ENCODE measurements at regions not wholly inside any gene's neighbourhood (a gene's known extent, or its start where the extent isn't known, plus 50 kb on each side); places are given as distances from the start of the nearest gene placed in this dataset.
"Not testable (repeated sequence)": the region's sequence is repeated elsewhere in the genome, so short reads cannot be mapped to it uniquely, and the experiment has no call there.

DNA sequence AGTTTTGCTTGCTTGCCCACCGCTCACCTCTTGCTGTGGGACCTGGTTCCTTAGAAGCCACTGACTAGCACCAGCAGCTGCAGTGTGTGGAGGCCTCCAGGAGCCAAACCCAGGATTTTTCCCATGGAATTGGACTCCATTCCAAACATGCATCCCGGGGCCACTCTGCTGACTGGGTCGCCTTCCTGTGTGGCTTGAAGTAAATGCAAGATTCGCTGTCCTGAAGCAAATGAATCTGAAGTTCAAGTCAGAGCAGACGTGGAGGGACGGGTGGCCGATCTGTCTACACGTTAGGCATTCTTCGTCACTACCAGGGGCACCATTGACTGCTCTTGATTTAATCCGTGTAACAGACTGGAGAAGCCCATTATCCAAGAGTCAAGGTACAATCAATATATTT is 109.0 kb downstream of the SHOX start:
- DNase-seq: peak in 1 of 3 donors; percentile 21
- TF ChIP-seq, protein P1, sequence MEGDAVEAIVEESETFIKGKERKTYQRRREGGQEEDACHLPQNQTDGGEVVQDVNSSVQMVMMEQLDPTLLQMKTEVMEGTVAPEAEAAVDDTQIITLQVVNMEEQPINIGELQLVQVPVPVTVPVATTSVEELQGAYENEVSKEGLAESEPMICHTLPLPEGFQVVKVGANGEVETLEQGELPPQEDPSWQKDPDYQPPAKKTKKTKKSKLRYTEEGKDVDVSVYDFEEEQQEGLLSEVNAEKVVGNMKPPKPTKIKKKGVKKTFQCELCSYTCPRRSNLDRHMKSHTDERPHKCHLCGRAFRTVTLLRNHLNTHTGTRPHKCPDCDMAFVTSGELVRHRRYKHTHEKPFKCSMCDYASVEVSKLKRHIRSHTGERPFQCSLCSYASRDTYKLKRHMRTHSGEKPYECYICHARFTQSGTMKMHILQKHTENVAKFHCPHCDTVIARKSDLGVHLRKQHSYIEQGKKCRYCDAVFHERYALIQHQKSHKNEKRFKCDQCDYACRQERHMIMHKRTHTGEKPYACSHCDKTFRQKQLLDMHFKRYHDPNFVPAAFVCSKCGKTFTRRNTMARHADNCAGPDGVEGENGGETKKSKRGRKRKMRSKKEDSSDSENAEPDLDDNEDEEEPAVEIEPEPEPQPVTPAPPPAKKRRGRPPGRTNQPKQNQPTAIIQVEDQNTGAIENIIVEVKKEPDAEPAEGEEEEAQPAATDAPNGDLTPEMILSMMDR (IDR thresholded peaks at IDR 0.05): no peak
- no peak for TF ChIP-seq POLR2A (IDR thresholded peaks at IDR 0.05)
- intact Hi-C loops (cut with DNase I): no loop called here
- no peaks in the 10 kb centered on the region for H3K36me3 ChIP-seq
- no peak overlapping the region for H3K27ac ChIP-seq
- ATAC-seq: no peak
- H3K4me1 ChIP-seq: no peaks in the 10 kb centered on the region
- no peaks in the 10 kb centered on the region for H3K27me3 ChIP-seq
- H3K4me3 ChIP-seq: no peak overlapping the region
- WGBS (ENCODE audit: insufficient coverage, low coverage, low lambda C conversion rate, missing lambda C conversion rate): 61% methylated on average over 9 of the region's 10 CpGs
- H3K9me3 ChIP-seq: no peaks in the 10 kb centered on the region

DNA sequence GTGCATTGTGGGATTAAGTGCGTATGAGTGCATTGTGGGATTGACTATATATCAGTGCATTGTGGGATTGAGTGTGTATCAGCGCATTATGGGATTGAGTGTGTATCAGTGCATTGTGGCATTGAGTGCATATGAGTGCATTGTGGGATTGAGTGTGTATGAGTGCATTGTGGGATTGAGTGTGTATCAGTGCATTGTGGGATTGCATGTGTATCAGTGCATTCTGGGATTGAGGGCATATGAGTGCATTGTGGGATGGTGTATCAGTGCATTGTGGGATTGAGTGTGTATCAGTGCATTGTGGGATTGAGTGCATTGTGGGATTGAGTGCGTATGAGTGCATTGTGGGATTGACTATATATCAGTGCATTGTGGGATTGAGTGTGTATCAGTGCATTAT is 106.4 kb downstream of the SHOX start:
- H3K9me3 ChIP-seq; ATAC-seq; DNase-seq; H3K4me3 ChIP-seq; H3K4me1 ChIP-seq; H3K36me3 ChIP-seq; intact Hi-C loops (cut with DNase I); H3K27me3 ChIP-seq; H3K27ac ChIP-seq: not testable (repeated sequence)
- WGBS (ENCODE audit: insufficient coverage, low coverage, low lambda C conversion rate, missing lambda C conversion rate): 90% methylated on average over 3 of the region's 3 CpGs

DNA sequence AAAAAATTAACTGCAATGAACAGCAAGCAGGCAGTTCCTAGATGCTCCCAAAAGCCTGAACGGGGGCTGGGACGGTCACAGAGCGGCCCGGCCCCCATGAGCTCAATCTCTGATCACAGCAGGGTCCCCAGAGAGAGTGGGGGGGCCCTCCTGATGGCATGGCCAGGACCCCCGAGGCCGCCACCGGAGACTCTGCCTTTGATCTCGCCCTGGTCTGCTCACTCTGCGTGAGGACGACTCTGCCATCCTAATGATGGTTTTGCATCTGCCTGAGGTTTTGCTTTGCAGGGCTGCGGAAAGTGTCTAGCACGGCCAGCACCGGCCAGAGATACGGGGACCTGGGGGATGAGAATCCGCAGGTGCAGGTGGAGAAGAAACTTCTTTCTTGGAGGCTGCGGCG is 103.8 kb downstream of the SHOX start:
- DNase-seq (peak in 1 of 3 donors; percentile 19), ATAC-seq (no peak)
- Histone ChIP-seq H3K4me3 (no peak overlapping the region), H3K36me3 (no peaks in the 10 kb centered on the region), H3K27ac (no peak overlapping the region), H3K4me1 (no peaks in the 10 kb centered on the region), H3K9me3 (no peaks in the 10 kb centered on the region), H3K27me3 (no peaks in the 10 kb centered on the region)
- 13% methylated on average over 3 of the region's 17 CpGs for WGBS (ENCODE audit: insufficient coverage, low coverage, low lambda C conversion rate, missing lambda C conversion rate)
- no peak for TF ChIP-seq POLR2A (IDR thresholded peaks at IDR 0.05)
- TF ChIP-seq, protein P1 (IDR thresholded peaks at IDR 0.05): no peak
- intact Hi-C loops (cut with DNase I): no loop called here

DNA sequence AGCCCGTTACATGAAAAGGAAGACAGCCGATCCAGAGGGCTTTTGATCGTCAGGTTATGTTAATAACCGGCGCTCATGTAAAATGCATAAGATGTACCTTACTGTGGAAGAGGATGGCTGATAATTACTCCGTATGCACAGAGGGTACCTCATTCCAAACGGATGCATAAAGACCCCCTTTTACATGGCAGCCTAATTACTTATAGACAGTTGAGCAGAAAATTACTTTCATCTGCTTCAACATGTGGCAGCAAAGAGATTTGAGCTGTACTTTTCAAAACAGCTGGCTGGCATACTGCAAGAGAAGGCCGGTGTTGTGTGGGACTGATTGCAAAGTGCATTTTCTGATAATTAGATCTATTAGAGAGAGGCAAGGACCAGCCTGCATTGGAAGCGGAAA is 103.4 kb downstream of the SHOX start:
- intact Hi-C loops (cut with DNase I): no loop called here
- H3K4me1 ChIP-seq: no peaks in the 10 kb centered on the region
- DNase-seq (no peak), ATAC-seq (no peak)
- H3K9me3 ChIP-seq: no peaks in the 10 kb centered on the region
- TF ChIP-seq, protein P1 (IDR thresholded peaks at IDR 0.05): no peak
- TF ChIP-seq POLR2A (IDR thresholded peaks at IDR 0.05): no peak
- no peak overlapping the region for H3K27ac ChIP-seq
- no peaks in the 10 kb centered on the region for H3K27me3 ChIP-seq
- no peak overlapping the region for H3K4me3 ChIP-seq
- 64% methylated on average over 9 of the region's 9 CpGs for WGBS (ENCODE audit: insufficient coverage, low coverage, low lambda C conversion rate, missing lambda C conversion rate)
- H3K36me3 ChIP-seq: no peaks in the 10 kb centered on the region

DNA sequence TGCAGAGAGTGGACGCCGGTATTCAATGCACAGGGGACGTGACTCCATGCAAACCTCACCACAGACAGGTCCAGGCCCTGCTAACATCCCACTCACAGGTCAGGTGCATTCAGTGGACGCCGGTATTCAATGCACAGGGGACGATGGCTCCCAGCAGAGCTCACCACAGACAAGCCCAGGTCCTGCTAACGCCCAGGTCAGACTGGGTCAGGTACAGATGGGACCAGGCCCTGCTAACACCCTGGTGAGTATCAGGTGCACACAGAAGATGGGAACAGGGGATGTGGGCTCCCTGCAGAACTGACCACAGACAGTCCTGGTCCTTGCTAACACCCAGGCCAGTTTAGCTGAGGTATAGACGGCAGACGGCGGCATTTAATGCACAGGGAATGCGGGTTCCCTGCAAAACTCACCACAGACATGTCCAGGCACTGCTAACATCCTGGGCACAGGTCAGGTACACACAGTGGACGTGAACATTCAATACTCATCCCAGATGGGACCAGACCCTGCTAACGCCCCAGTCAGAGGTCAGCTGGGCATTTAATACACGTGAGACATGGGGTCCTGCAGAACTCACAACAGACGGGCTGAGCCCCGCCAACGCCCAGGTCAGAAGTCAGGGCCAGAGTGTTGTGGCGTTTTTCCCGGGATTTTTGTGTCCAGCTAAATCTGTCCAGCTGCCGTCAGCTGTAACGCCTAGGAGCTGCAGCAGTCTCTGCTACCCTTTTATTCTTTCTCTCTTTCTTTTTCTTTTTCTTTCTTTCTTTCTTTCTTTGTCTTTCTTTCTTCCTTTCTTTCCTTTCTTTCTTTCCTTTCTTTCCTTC is 99.2 kb downstream of the SHOX start:
- no peaks in the 10 kb centered on the region for H3K9me3 ChIP-seq
- no peaks in the 10 kb centered on the region for H3K4me1 ChIP-seq
- WGBS (ENCODE audit: insufficient coverage, low coverage, low lambda C conversion rate, missing lambda C conversion rate): 52% methylated on average over 4 of the region's 21 CpGs
- H3K27me3 ChIP-seq: no peaks in the 10 kb centered on the region
- intact Hi-C loops (cut with DNase I): no loop called here
- ATAC-seq: peak in 2 of 4 donors; percentile 13 to 31
- no peak for TF ChIP-seq POLR2A (IDR thresholded peaks at IDR 0.05)
- TF ChIP-seq, protein P1 (IDR thresholded peaks at IDR 0.05): no peak
- no peaks in the 10 kb centered on the region for H3K36me3 ChIP-seq
- no peak overlapping the region for H3K4me3 ChIP-seq
- DNase-seq: no peak
- H3K27ac ChIP-seq: no peak overlapping the region

DNA sequence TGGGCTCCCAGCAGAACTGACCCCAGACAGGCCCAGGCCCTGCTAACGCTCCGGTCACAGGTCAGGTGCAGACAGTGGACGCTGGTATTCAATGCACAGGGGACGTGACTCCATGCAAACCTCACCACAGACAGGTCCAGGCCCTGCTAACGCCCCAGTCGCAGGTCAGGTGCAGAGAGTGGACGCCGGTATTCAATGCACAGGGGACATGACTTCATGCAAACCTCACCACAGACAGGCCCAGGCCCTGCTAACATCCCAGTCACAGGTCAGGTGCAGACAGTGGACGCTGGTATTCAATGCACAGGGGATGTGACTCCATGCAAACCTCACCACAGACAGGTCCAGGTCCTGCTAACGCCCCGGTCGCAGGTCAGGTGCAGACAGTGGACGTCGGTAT is 98.5 kb downstream of the SHOX start:
- no CpG with 5 or more reads among the region's 14 CpGs for WGBS (ENCODE audit: insufficient coverage, low coverage, low lambda C conversion rate, missing lambda C conversion rate)
- ATAC-seq; DNase-seq; H3K4me3 ChIP-seq; intact Hi-C loops (cut with DNase I); H3K27ac ChIP-seq; H3K36me3 ChIP-seq; H3K9me3 ChIP-seq; H3K27me3 ChIP-seq; H3K4me1 ChIP-seq: not testable (repeated sequence)

DNA sequence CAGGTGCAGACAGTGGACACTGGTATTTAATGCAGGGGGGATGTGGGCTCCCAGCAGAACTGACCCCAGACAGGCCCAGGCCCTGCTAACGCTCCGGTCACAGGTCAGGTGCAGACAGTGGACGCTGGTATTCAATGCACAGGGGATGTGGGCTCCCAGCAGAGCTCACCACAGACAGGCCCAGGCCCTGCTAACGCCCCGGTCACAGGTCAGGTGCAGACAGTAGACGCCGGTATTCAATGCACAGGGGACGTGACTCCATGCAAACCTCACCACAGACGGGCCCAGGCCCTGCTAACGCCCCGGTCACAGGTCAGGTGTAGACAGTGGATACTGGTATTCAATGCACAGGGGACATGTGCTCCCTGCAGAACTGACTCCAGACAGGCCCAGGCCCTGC is 98.0 kb downstream of the SHOX start:
- H3K27me3 ChIP-seq; H3K4me3 ChIP-seq; ATAC-seq; H3K4me1 ChIP-seq; H3K9me3 ChIP-seq; intact Hi-C loops (cut with DNase I); DNase-seq; H3K27ac ChIP-seq; H3K36me3 ChIP-seq: not testable (repeated sequence)
- no CpG with 5 or more reads among the region's 11 CpGs for WGBS (ENCODE audit: insufficient coverage, low coverage, low lambda C conversion rate, missing lambda C conversion rate)
